Myocyte (in vitro differentiated cells): ENCODE measurements at regions not wholly inside any gene's neighbourhood (a gene's known extent, or its start where the extent isn't known, plus 50 kb on each side); places are given as distances from the start of the nearest gene placed in this dataset.
"Not testable (repeated sequence)": the region's sequence is repeated elsewhere in the genome, so short reads cannot be mapped to it uniquely, and the experiment has no call there.

ENCODE experiments used
- DNase-seq: peaks from one replicate; pipeline ENCODE4 v3.0.0-alpha.2; 2012; ENCODE audit warnings: low read depth

- no peak for DNase-seq
Observed at GRCh38 chr15:87681104-87681503, 575.4 kb downstream of the NTRK3 start.

- DNase-seq = no peak
Observed at GRCh38 chr15:87680208-87680607, 576.3 kb downstream of the NTRK3 start.

- DNase-seq = no peak
Observed at GRCh38 chr15:87675271-87675670, 581.3 kb downstream of the NTRK3 start.

- DNase-seq = peak; percentile 52
Observed at GRCh38 chr15:87672309-87673288, 583.9 kb downstream of the NTRK3 start.

DNA sequence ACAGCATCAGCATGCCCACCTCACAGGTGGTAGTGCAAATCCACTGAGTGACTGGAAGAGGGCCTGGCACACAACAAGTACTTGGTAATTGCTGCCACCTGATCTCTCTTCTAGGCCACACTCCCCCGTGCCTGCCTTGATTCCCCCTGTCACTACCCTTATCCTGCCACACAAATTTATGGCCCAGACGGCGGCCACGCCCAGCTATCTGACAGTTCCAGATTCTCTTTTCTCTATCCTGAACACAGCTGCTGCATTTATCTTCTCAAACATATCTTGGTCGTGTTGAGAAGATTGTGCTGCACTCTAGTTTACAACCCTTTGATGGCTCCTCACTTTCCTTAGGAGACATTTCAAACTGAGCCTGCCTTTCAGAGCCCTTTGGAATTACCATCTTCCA lies 585.2 kb downstream of the NTRK3 start:
- no peak for DNase-seq

- no peak for DNase-seq
Observed at GRCh38 chr15:87669846-87670245, 586.7 kb downstream of the NTRK3 start.

DNA sequence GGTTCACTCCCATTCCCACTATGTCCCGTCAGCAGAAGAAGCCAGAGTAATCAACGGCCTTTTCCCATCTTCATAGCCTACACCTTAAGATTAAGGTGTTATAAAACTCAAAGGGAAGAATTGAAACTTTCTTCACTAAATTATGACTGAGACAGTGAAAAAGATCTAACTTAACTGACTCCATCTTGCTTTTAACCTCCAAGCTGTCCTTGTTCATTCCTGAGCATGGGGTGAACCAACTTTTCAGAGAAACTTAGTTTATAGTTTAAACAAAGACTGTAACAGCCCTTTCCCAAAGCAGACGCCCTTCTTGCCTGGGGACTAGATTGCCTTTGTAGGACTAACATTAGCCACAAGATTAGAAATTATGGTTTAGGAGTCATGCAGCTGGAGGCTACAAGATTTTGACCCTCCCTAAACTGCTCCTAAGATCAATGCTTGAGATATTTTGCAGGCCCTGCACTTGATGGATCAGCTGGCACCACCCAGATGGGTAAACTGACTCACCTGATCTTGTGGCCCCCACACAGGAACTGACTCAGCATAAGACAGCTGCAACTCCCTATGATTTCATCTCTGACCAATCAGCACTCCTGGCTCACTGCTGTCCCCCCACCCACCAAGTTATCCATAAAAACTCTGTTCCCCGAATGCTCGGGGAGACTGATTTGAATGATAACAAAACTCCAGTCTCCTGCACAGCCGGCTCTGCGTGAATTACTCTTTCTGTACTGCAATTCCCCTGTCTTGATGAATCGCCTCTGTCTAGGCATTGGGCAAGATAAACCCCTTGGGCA lies 587.6 kb downstream of the NTRK3 start:
- not testable (repeated sequence) for DNase-seq

DNA sequence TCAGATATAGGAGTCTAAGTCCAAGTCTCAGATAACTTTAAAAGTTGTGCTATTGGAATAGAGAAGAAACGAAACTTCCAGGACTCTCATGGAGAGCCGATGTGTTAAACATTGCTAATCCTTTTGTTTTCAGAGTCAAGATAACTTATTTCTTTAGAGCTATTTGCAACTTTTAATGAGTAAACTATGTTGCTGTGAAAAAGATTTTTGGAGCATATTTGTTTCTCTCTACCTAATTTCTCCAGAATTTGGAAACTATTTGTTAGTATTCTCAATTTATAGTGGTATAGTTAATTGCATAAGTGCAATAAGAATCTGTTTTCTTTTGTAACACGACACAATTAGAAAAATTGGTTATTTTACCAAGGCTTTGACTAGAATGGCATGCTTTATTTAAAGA lies 588.9 kb downstream of the NTRK3 start:
- DNase-seq = no peak

- DNase-seq = no peak
Observed at GRCh38 chr15:87662575-87662974, 594.0 kb downstream of the NTRK3 start.

DNA sequence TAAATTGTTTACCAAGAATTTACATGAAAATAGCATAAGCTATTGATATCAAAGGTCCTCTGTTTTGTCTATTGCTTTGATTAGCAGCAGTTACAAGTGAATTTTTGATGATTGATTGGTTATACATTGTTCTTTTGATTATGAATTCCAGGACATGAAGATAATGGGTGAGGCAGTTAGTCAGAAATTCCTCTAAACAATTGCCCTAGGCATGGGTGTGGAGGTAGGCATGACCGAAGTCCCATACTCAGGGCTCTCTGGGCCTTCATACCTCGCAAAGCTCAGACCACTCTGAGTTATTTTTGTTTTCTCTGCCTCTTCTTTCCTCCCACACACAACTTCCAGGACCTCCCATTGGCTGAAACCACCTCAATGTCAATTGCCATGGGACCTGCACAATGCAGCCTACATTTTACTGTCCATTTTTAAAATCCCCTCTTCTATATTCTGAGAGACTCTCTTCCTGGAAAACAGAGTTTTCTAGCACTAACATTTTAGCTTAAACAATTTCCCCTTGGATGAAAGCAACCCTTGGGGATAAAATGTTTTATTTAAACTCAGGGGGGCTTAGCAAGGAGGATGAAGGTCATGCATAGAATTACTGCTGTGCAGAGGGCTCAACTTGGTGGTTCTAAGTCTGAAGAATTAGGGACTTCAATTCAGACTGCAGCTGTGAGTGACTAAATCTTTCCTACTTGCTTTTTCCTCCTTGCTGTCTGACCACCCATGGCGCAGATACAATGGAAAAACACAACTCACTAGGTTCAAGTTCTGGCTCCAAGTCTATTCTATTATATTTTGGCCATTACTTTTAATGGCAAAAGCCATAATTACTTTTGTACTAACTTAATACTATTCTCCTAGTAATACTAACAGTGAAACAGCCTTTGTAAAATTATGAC lies 594.8 kb downstream of the NTRK3 start:
- no peak for DNase-seq

DNA sequence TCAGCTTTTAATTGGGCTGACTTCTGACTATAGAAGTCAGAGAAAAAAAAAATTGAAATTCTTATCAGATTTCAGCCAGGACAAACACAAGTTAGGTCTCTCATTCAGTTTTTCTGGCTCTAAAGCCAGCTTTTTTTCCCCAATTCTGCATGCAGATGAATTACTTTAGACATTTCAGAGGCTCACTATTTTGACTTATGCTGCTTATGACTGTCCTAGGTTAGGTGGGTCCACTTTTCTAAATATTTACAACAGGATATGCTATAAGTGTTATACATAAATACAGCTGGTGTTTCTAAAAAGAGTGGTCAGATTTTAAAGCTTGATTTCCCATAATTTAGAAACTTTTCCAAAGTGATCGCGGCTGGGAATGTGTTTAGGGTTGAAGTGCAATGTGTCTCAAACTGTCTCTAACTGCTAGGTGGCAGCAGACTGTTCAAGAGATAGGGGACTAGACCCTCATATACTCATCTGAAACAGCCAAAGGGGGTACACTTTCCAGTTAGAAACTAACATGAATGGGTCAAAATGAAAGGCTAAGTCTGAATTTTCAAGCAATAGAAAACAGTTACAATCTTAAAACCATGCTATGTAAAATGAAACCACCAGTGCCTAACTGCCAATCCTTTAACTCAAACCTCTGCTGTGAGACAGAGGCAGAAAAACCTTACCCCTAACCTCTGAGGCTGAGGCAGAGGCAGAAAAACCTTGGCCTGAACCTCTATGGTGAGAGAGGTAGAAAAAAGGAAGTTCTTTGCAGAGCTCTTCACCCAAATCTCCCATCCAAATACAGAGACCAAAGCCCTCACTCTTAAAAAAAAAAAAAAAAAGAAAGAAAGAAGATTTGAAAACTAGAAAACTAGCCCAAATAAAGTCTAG lies 596.0 kb downstream of the NTRK3 start:
- DNase-seq = no peak

DNA sequence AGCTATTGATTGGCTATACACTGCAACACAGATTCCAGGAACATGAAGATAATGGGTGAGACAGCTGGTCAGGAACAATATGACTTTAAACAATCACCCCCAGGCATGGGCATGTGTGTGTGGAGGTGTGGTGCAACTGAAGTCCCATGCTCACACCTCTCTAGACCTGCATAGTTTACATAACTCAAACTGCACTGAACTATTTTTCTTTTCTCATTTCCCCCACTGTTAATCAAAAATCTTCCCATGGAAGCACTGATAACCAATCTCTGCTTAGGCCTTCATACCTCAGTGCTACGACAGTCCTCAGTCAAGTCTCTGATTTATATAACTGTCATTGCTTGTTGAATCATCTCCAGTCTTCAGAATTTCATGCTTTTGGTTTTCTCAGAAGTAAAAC lies 600.2 kb downstream of the NTRK3 start:
- DNase-seq = no peak

GRCh38 chr15:87653646-87654045 lies 602.9 kb downstream of the NTRK3 start:
- no peak for DNase-seq

GRCh38 chr15:87649175-87649574 lies 607.4 kb downstream of the NTRK3 start:
- DNase-seq = no peak

DNA sequence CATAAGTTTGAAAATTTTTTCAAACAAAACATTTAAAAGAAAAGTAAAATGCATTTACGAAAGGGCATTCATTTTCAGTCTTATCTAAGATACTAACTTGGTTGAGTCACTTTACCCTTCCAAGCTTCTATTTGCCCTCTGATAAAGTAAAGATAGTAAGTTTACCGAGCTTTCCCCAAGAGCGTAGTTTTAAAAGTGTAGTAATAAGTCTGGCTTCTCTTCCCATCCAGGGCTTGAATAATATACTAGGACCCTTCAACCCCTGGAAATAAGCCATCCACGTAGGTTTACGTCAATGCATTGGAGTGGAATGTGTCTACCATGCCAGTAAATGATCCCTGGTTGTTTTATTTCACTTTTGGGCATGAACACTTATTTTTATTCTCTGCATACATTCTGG lies 608.3 kb downstream of the NTRK3 start:
- no peak for DNase-seq

DNA sequence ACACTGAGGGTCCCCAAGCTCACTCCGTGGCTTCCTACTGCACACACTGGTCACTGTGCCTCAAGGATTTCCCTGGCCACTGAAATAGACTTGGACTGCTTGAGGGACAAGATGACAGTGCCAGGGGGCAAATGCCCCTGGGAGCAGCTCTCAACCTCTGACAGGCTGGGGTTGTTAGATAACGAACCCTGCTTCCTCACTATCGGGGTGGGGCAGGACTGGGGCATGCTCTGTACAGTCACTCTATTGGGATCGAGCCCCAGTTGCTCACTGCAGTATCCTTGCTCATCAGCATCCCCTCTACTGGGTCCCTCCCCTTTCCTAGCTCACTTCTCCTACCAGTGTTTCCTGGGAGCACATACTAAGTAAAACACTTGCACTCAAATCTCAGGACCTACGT lies 610.8 kb downstream of the NTRK3 start:
- DNase-seq = no peak

DNA sequence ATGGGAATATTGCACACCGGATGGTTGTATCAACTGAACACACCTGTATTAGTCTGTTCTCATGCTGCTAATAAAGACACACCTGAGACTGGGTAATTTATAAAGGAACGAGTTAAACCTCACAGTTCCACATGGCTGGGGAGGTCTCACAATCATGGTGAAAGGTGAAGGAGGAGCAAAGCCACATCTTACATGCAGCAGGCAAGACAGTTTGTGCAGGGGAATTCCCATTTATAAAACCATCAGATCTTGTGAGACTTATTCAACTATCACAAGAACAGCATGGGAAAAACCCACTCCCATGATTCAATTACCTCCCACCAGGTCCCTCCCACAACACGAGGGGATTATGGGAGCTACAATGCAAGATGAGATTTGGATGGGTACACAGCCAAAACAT lies 613.5 kb downstream of the NTRK3 start:
- DNase-seq = not testable (repeated sequence)

GRCh38 chr15:87639305-87640011 lies 617.1 kb downstream of the NTRK3 start:
- no peak for DNase-seq

GRCh38 chr15:87638554-87639083 lies 617.9 kb downstream of the NTRK3 start:
- DNase-seq = no peak
